ENCODE measurements at regions not wholly inside any gene's neighbourhood (a gene's known extent, or its start where the extent isn't known, plus 50 kb on each side); places are given as distances from the start of the nearest gene placed in this dataset.
"Not testable (repeated sequence)": the region's sequence is repeated elsewhere in the genome, so short reads cannot be mapped to it uniquely, and the experiment has no call there.

- Histone ChIP-seq H3K27ac (no peak overlapping the region), H3K9ac (ENCODE audit: low read depth in 2 of 2, low read length in 2 of 2) (no peak overlapping the region), H3K9me3 (no peaks in the 10 kb centered on the region), H3K4me1 (no peaks in the 10 kb centered on the region), H3K4me3 (no peak overlapping the region), H3K27me3 (no peaks in the 10 kb centered on the region), H3K36me3 (no peaks in the 10 kb centered on the region)
- intact Hi-C loops (cut with DNase I) = no loop called here
- TF ChIP-seq, protein P1, sequence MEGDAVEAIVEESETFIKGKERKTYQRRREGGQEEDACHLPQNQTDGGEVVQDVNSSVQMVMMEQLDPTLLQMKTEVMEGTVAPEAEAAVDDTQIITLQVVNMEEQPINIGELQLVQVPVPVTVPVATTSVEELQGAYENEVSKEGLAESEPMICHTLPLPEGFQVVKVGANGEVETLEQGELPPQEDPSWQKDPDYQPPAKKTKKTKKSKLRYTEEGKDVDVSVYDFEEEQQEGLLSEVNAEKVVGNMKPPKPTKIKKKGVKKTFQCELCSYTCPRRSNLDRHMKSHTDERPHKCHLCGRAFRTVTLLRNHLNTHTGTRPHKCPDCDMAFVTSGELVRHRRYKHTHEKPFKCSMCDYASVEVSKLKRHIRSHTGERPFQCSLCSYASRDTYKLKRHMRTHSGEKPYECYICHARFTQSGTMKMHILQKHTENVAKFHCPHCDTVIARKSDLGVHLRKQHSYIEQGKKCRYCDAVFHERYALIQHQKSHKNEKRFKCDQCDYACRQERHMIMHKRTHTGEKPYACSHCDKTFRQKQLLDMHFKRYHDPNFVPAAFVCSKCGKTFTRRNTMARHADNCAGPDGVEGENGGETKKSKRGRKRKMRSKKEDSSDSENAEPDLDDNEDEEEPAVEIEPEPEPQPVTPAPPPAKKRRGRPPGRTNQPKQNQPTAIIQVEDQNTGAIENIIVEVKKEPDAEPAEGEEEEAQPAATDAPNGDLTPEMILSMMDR (IDR thresholded peaks at IDR 0.05) = no peak
- no peak for DNase-seq
Observed at GRCh38 chr9:104361207-104361606, 142.9 kb upstream of the OR13F1 start.

- no peak overlapping the region for H3K9ac ChIP-seq (ENCODE audit: low read depth in 2 of 2, low read length in 2 of 2)
- TF ChIP-seq, protein P1 (IDR thresholded peaks at IDR 0.05) = no peak
- intact Hi-C loops (cut with DNase I) = no loop called here
- H3K4me3 ChIP-seq = no peak overlapping the region
- no peaks in the 10 kb centered on the region for H3K36me3 ChIP-seq
- no peaks in the 10 kb centered on the region for H3K4me1 ChIP-seq
- no peaks in the 10 kb centered on the region for H3K9me3 ChIP-seq
- H3K27me3 ChIP-seq = no peaks in the 10 kb centered on the region
- no peak overlapping the region for H3K27ac ChIP-seq
- DNase-seq = no peak
Observed at GRCh38 chr9:104362912-104363472, 141.1 kb upstream of the OR13F1 start.

DNA sequence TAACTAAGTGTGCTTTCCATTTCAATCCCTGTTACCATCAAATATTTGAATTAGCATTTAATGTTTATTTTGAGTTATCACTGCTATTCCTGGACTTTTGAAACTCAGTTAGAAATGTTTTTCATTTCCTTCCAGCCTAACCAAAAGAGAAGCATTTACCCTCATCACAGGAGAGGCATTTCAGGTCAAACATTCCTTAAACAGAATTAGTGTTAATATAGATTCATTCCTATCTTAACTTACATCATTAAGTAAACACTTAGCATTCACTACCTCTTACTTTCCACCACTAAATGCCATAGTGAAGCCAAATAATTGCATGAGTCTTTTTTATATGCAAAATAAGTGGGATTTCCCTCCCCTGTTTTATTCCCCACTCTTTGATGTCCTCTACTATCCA, 136.6 kb upstream of the OR13F1 start:
- H3K36me3 ChIP-seq = no peaks in the 10 kb centered on the region
- H3K9me3 ChIP-seq = no peaks in the 10 kb centered on the region
- DNase-seq = no peak
- no peaks in the 10 kb centered on the region for H3K27me3 ChIP-seq
- H3K27ac ChIP-seq = no peak overlapping the region
- TF ChIP-seq, protein P1 (IDR thresholded peaks at IDR 0.05) = no peak
- H3K4me1 ChIP-seq = no peaks in the 10 kb centered on the region
- H3K9ac ChIP-seq (ENCODE audit: low read depth in 2 of 2, low read length in 2 of 2) = no peak overlapping the region
- H3K4me3 ChIP-seq = no peak overlapping the region
- intact Hi-C loops (cut with DNase I) = no loop called here

DNA sequence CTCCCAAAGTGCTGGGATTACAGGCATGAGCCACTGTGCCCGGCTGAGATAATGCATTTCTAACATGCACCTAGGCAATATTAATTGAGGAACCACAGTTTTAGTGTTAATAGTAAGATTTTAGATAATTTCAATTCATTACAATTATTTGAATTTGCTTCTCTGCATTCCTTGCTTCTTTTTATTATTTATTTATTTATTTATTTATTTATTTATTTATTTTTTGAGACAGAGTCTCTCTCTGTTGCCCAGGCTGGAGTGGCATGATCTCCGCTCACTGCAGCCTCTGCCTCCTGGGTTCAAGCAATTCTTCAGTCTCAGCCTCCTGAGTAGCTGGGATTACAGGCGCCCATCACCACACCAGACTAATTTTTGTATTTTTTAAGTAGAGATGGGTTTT, 135.7 kb upstream of the OR13F1 start:
- H3K9ac ChIP-seq (ENCODE audit: low read depth in 2 of 2, low read length in 2 of 2); H3K27me3 ChIP-seq; H3K36me3 ChIP-seq; H3K9me3 ChIP-seq; intact Hi-C loops (cut with DNase I); DNase-seq; H3K4me3 ChIP-seq; H3K4me1 ChIP-seq; H3K27ac ChIP-seq: not testable (repeated sequence)

DNA sequence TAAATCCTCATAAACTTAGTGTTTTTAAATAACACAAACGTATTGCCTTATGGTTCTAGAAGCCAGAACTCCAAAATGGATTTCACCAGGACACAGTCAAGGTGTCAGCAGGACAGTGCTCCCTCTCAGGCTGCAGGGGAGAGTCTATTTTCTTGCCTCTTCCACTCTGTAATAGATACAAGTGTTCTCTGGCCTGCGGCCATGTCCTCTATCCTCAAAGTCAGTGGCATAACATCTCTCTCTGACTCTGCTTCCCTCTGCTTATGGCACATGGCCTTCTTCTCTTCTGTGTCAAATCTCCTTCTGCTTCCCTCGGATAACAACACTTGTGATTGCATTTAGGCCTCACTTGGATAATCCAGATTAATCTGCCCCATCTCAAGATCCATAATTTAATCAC, 129.4 kb upstream of the OR13F1 start:
- Histone ChIP-seq H3K9me3 (no peaks in the 10 kb centered on the region), H3K27me3 (no peaks in the 10 kb centered on the region), H3K36me3 (no peaks in the 10 kb centered on the region), H3K4me3 (no peak overlapping the region), H3K9ac (ENCODE audit: low read depth in 2 of 2, low read length in 2 of 2) (no peak overlapping the region), H3K27ac (no peak overlapping the region), H3K4me1 (no peaks in the 10 kb centered on the region)
- TF ChIP-seq, protein P1 (IDR thresholded peaks at IDR 0.05) = no peak
- no peak for DNase-seq
- intact Hi-C loops (cut with DNase I) = no loop called here

GRCh38 chr9:104386013-104386412, 118.0 kb upstream of the OR13F1 start:
- DNase-seq = no peak
- Histone ChIP-seq H3K27me3 (no peaks in the 10 kb centered on the region), H3K4me1 (no peaks in the 10 kb centered on the region), H3K9me3 (no peaks in the 10 kb centered on the region), H3K9ac (ENCODE audit: low read depth in 2 of 2, low read length in 2 of 2) (no peak overlapping the region), H3K4me3 (no peak overlapping the region), H3K36me3 (no peaks in the 10 kb centered on the region), H3K27ac (no peak overlapping the region)
- TF ChIP-seq, protein P1 (IDR thresholded peaks at IDR 0.05) = no peak
- intact Hi-C loops (cut with DNase I) = loop anchor here (2.0 kb wide), 1 partner anchor 209 kb away; no protein-coding TSS in a partner anchor

Data from colonic mucosa (tissue), 4 donors.